Liver (tissue), 8 donors: ENCODE measurements at regions not wholly inside any gene's neighbourhood (a gene's known extent, or its start where the extent isn't known, plus 50 kb on each side); places are given as distances from the start of the nearest gene placed in this dataset.

Source experiments
- DNase-seq: peaks from one replicate; pipeline ENCODE4 v3.0.0-alpha.2; 2017; ENCODE audit warnings: low spot score
- H3K27ac ChIP-seq, 2 donors: one replicate each; pipeline ENCODE4 v1.7.0; 2013; ENCODE audit warnings: inconsistent platforms in 2 of 2, low read length in 2 of 2, control low read depth in 1 of 2, low read depth in 1 of 2, mild to moderate bottlenecking in 1 of 2
- H3K27me3 ChIP-seq, 4 donors: one replicate each; pipeline versions ENCODE4 v1.6.1 to v1.7.0; 2013; ENCODE audit warnings: low read length in 3 of 4, inconsistent platforms in 1 of 4, mild to moderate bottlenecking in 1 of 4, moderate library complexity in 1 of 4; ENCODE audit not compliant: control insufficient read depth in 4 of 4, insufficient read depth in 4 of 4
- H3K36me3 ChIP-seq, 4 donors: one replicate each; pipeline versions ENCODE4 v1.6.1 to v1.7.0; 2013; ENCODE audit warnings: low read length in 3 of 4, mild to moderate bottlenecking in 3 of 4, low read depth in 1 of 4, moderate library complexity in 1 of 4; ENCODE audit not compliant: control insufficient read depth in 4 of 4, insufficient read depth in 3 of 4
- H3K4me1 ChIP-seq, 4 donors: one replicate each; pipeline versions ENCODE4 v1.6.1 to v1.7.0; 2013; ENCODE audit warnings: low read length in 3 of 4, mild to moderate bottlenecking in 3 of 4, moderate library complexity in 1 of 4; ENCODE audit not compliant: control insufficient read depth in 4 of 4, insufficient read depth in 4 of 4
- H3K4me3 ChIP-seq, 3 donors: one replicate each; pipeline versions ENCODE4 v1.6.1 to v1.7.0; 2013; ENCODE audit warnings: low read length in 3 of 3, control low read depth in 1 of 3, low read depth in 1 of 3, mild to moderate bottlenecking in 1 of 3
- H3K9ac ChIP-seq, 2 donors: one replicate each; pipeline ENCODE4 v1.7.0; 2013; ENCODE audit warnings: low read length in 2 of 2, mild to moderate bottlenecking in 2 of 2, moderate library complexity in 2 of 2, control low read depth in 1 of 2, low read depth in 1 of 2
- H3K9me3 ChIP-seq, 4 donors: one replicate each; pipeline versions ENCODE4 v1.6.1 to v1.7.0; 2013; ENCODE audit warnings: low read length in 3 of 4; ENCODE audit not compliant: control insufficient read depth in 4 of 4
- ATF3 ChIP-seq: IDR thresholded peaks from 2 replicates; pipeline ENCODE4 v1.6.1; 2016; ENCODE audit warnings: antibody characterized with exemption
- CTCF ChIP-seq: fragments of 150-350 bp; IDR thresholded peaks from 2 replicates; pipeline ENCODE4 v1.5.1; 2017; ENCODE audit warnings: improper control_type of control experiment, low read depth, low read length; ENCODE audit not compliant: missing input control
- EGR1 ChIP-seq, 2 donors: IDR thresholded peaks; 2 replicates each; pipeline ENCODE4 v1.6.1; 2016 to 2018; ENCODE audit warnings: antibody characterized with exemption in 2 of 2, low read depth in 2 of 2
- FOXA1 ChIP-seq: IDR thresholded peaks from 2 replicates; pipeline ENCODE4 v1.6.1; 2016; ENCODE audit warnings: antibody characterized with exemption
- FOXA2 ChIP-seq: IDR thresholded peaks from 2 replicates; pipeline ENCODE4 v1.6.1; 2016; ENCODE audit warnings: antibody characterized with exemption
- GABPA ChIP-seq, 2 donors: IDR thresholded peaks in 1 of 2; conservative IDR thresholded peaks in 1 of 2; 2 replicates each; pipeline ENCODE4 v1.6.1; 2016; ENCODE audit warnings: antibody characterized with exemption in 2 of 2, mild to moderate bottlenecking in 1 of 2, moderate library complexity in 1 of 2
- HNF4A ChIP-seq, 2 donors: conservative IDR thresholded peaks; 2 replicates each; pipeline ENCODE4 v1.6.1; 2016; ENCODE audit warnings: antibody characterized with exemption in 2 of 2, mild to moderate bottlenecking in 2 of 2
- HNF4G ChIP-seq: IDR thresholded peaks from 2 replicates; pipeline ENCODE4 v1.6.1; 2016; ENCODE audit warnings: antibody characterized with exemption
- JUND ChIP-seq, 2 donors: IDR thresholded peaks; 2 replicates each; pipeline ENCODE4 v1.6.1; 2016; ENCODE audit warnings: antibody characterized with exemption in 2 of 2
- MAX ChIP-seq: IDR thresholded peaks from 2 replicates; pipeline ENCODE4 v1.6.1; 2016; ENCODE audit warnings: antibody characterized with exemption
- NR2F2 ChIP-seq: IDR thresholded peaks from 2 replicates; pipeline ENCODE4 v1.6.1; 2016; ENCODE audit warnings: antibody characterized with exemption
- RAD21 ChIP-seq, 2 donors: IDR thresholded peaks; 2 replicates each; pipeline ENCODE4 v1.6.1; 2016; ENCODE audit warnings: antibody characterized with exemption in 2 of 2, mild to moderate bottlenecking in 2 of 2
- REST ChIP-seq: IDR thresholded peaks from 2 replicates; pipeline ENCODE4 v1.6.1; 2016; ENCODE audit warnings: antibody characterized with exemption, mild to moderate bottlenecking
- RXRA ChIP-seq, 2 donors: IDR thresholded peaks; 2 replicates each; pipeline ENCODE4 v1.6.1; 2017 to 2018; ENCODE audit warnings: antibody characterized with exemption in 2 of 2, mild to moderate bottlenecking in 1 of 2
- SP1 ChIP-seq: IDR thresholded peaks from 2 replicates; pipeline ENCODE4 v1.6.1; 2018; ENCODE audit warnings: antibody characterized with exemption, mild to moderate bottlenecking
- TAF1 ChIP-seq: conservative IDR thresholded peaks from 2 replicates; pipeline ENCODE4 v1.6.1; 2016; ENCODE audit warnings: antibody characterized with exemption, mild to moderate bottlenecking
- YY1 ChIP-seq: IDR thresholded peaks from 2 replicates; pipeline ENCODE4 v1.6.1; 2016; ENCODE audit warnings: antibody characterized with exemption, mild to moderate bottlenecking
- ZBTB33 ChIP-seq: IDR thresholded peaks from 2 replicates; pipeline ENCODE4 v1.6.1; 2016; ENCODE audit warnings: antibody characterized with exemption
- WGBS: extraction: QIAGEN DNeasy Blood & Tissue Kit; methylation state at CpG from one replicate; pipeline ENCODE4 v1.1.7; 2013; 5-methylcytosine and 5-hydroxymethylcytosine counted together
- donor health status: healthy.
- donor health status: healthy.
- donor health status: healthy.
- donor health status: healthy.
- donor health status: healthy.

GRCh38 chr3:13700362-13700761 lies 151.4 kb downstream of the FBLN2 start:
- Histone ChIP-seq H3K4me3 (no peak overlapping the region), H3K4me1 (no peaks in the 10 kb centered on the region), H3K9ac (no peak overlapping the region), H3K27me3 (peaks cover 0 to 4% (median 0%) of the 10 kb centered on the region in 4 donors), H3K9me3 (no peaks in the 10 kb centered on the region), H3K36me3 (no peaks in the 10 kb centered on the region), H3K27ac (no peak overlapping the region)
- no peak for TF ChIP-seq ZBTB33
- DNase-seq, result no peak
- 65% methylated on average over 7 of the region's 7 CpGs for WGBS

GRCh38 chr3:13696699-13697098 lies 147.8 kb downstream of the FBLN2 start:
- Histone ChIP-seq H3K9me3 (no peaks in the 10 kb centered on the region), H3K27me3 (no peaks in the 10 kb centered on the region), H3K4me1 (no peaks in the 10 kb centered on the region), H3K27ac (no peak overlapping the region), H3K4me3 (no peak overlapping the region), H3K36me3 (no peaks in the 10 kb centered on the region), H3K9ac (no peak overlapping the region)
- WGBS, result 76% methylated on average over 2 of the region's 2 CpGs
- TF ChIP-seq HNF4A (conservative IDR thresholded peaks at IDR 0.05), result no peak
- TF ChIP-seq RXRA (IDR thresholded peaks at IDR 0.05), result no peak
- TF ChIP-seq GABPA (IDR thresholded peaks at IDR 0.05 in 1 of 2, conservative IDR thresholded peaks at IDR 0.05 in 1 of 2), result no peak
- TF ChIP-seq ZBTB33, result no peak
- no peak for TF ChIP-seq HNF4G
- no peak for TF ChIP-seq YY1
- TF ChIP-seq SP1, result no peak
- TF ChIP-seq REST, result no peak
- TF ChIP-seq JUND (IDR thresholded peaks at IDR 0.05), result no peak
- TF ChIP-seq CTCF, result no peak
- TF ChIP-seq ATF3, result no peak
- TF ChIP-seq RAD21 (IDR thresholded peaks at IDR 0.05), result no peak
- no peak for TF ChIP-seq EGR1 (IDR thresholded peaks at IDR 0.05; ENCODE audit: low read depth in 2 of 2)
- TF ChIP-seq FOXA1, result no peak
- no peak for TF ChIP-seq MAX
- TF ChIP-seq NR2F2, result no peak
- TF ChIP-seq TAF1, result no peak
- no peak for TF ChIP-seq FOXA2
- no peak for DNase-seq
